ENCODE measurements at regions not wholly inside any gene's neighbourhood (a gene's known extent, or its start where the extent isn't known, plus 50 kb on each side); places are given as distances from the start of the nearest gene placed in this dataset.
"Not testable (repeated sequence)": the region's sequence is repeated elsewhere in the genome, so short reads cannot be mapped to it uniquely, and the experiment has no call there.

- H3K9ac ChIP-seq (ENCODE audit: low read length); H4K20me1 ChIP-seq (ENCODE audit: insufficient read depth); CTCF ChIA-PET; H3K4me3 ChIP-seq (replicated peaks in 1 of 2; ENCODE audit: low read depth in 1 of 2, low read length in 2 of 2); ATAC-seq; intact Hi-C loops (cut with micrococcal nuclease); H3K36me3 ChIP-seq (ENCODE audit: control insufficient read depth in 1 of 2, insufficient read depth in 2 of 2, low read length in 2 of 2); H3K79me2 ChIP-seq (ENCODE audit: insufficient read depth, low read length); H3K4me2 ChIP-seq (ENCODE audit: low read length); H3K27ac ChIP-seq (ENCODE audit: low read depth, low read length); DNase-seq (ENCODE audit: low read depth, low spot score); POLR2A ChIA-PET; BruUV-seq (replicated peaks); H3K27me3 ChIP-seq (ENCODE audit: insufficient read depth, low read length); H2AFZ ChIP-seq (ENCODE audit: low read depth, low read length, poor library complexity, severe bottlenecking); RAD21 ChIA-PET (ENCODE audit: low non-redundant PET in 1 of 2, low total read pairs in 2 of 2, uncharacterized antibody in 2 of 2, unreplicated experiment in 2 of 2); H3K4me1 ChIP-seq (ENCODE audit: control insufficient read depth in 1 of 2, insufficient read depth in 2 of 2, low read length in 2 of 2); H3K9me2 ChIP-seq (ENCODE audit: insufficient read depth): not testable (repeated sequence)
- H3K9me3 ChIP-seq (ENCODE audit: control insufficient read depth in 1 of 2, insufficient read depth in 1 of 2, low read depth in 1 of 2, low read length in 2 of 2) = peaks cover 10 to 40% of the 10 kb centered on the region in 2 experiments; a peak in 2 of 4 replicates
Measured at GRCh38 chr18:5830902-5831301, 64.4 kb downstream of the TMEM200C start.

GRCh38 chr18:5828913-5829312 lies 66.4 kb downstream of the TMEM200C start:
- peaks cover 6 to 46% of the 10 kb centered on the region in 2 experiments; a peak in 2 of 4 replicates for H3K9me3 ChIP-seq (ENCODE audit: control insufficient read depth in 1 of 2, insufficient read depth in 1 of 2, low read depth in 1 of 2, low read length in 2 of 2)
- POLR2A ChIA-PET = no interaction called here
- no peaks in the 10 kb centered on the region for H3K79me2 ChIP-seq (ENCODE audit: insufficient read depth, low read length)
- CTCF ChIA-PET = no interaction called here
- no peak overlapping the region for H3K4me3 ChIP-seq (replicated peaks in 1 of 2; ENCODE audit: low read depth in 1 of 2, low read length in 2 of 2)
- H3K36me3 ChIP-seq (ENCODE audit: control insufficient read depth in 1 of 2, insufficient read depth in 2 of 2, low read length in 2 of 2) = no peaks in the 10 kb centered on the region
- H3K9me2 ChIP-seq (ENCODE audit: insufficient read depth) = no peaks in the 10 kb centered on the region
- no peak for TF ChIP-seq ZBTB33 (IDR thresholded peaks at IDR 0.05; ENCODE audit: extremely low read depth, insufficient replicate concordance, low read length)
- TF ChIP-seq POLR2A (IDR thresholded peaks at IDR 0.05; ENCODE audit: borderline replicate concordance, extremely low read depth, insufficient read depth, insufficient read length) = no peak
- no peak for TF ChIP-seq SP1 (IDR thresholded peaks at IDR 0.05; ENCODE audit: low read depth)
- no peak for TF ChIP-seq ZFX (IDR thresholded peaks at IDR 0.05)
- no peak for TF ChIP-seq ZNF274 (IDR thresholded peaks at IDR 0.05; ENCODE audit: low read depth, low read length)
- TF ChIP-seq SIN3A (IDR thresholded peaks at IDR 0.05; ENCODE audit: low read depth) = no peak
- TF ChIP-seq POLR2AphosphoS5 (IDR thresholded peaks at IDR 0.05; ENCODE audit: low read depth, low read length) = no peak
- no peak for TF ChIP-seq CBX3 (IDR thresholded peaks at IDR 0.05; ENCODE audit: low read depth)
- no peak for TF ChIP-seq RAD21 (IDR thresholded peaks at IDR 0.05; ENCODE audit: low read depth)
- no peak for TF ChIP-seq YY1 (IDR thresholded peaks at IDR 0.05; ENCODE audit: extremely low read depth, insufficient replicate concordance, low read depth, low read length)
- TF ChIP-seq TCF7L2 (IDR thresholded peaks at IDR 0.05; ENCODE audit: borderline replicate concordance, extremely low read depth, insufficient read depth, insufficient read length) = no peak
- no peak for TF ChIP-seq ELF1 (IDR thresholded peaks at IDR 0.05; ENCODE audit: borderline replicate concordance, low read depth)
- TF ChIP-seq JUND (IDR thresholded peaks at IDR 0.05) = no peak
- TF ChIP-seq ATF3 (IDR thresholded peaks at IDR 0.05) = no peak
- no peak for TF ChIP-seq FOSL1 (IDR thresholded peaks at IDR 0.05; ENCODE audit: low read depth)
- no peak for TF ChIP-seq MAX (IDR thresholded peaks at IDR 0.05)
- no peak for TF ChIP-seq CTCF (IDR thresholded peaks at IDR 0.05 in 2 of 3, conservative IDR thresholded peaks at IDR 0.05 in 1 of 3; ENCODE audit: borderline replicate concordance in 1 of 3, insufficient read depth in 1 of 3, low read depth in 2 of 3, low read length in 2 of 3)
- ATAC-seq (no peak), DNase-seq (ENCODE audit: low read depth, low spot score) (no peak)
- H2AFZ ChIP-seq (ENCODE audit: low read depth, low read length, poor library complexity, severe bottlenecking) = no peak overlapping the region
- intact Hi-C loops (cut with micrococcal nuclease) = no loop called here
- H3K27ac ChIP-seq (ENCODE audit: low read depth, low read length) = no peak overlapping the region
- H3K27me3 ChIP-seq (ENCODE audit: insufficient read depth, low read length) = no peaks in the 10 kb centered on the region
- H4K20me1 ChIP-seq (ENCODE audit: insufficient read depth) = no peaks in the 10 kb centered on the region
- no peak overlapping the region for H3K9ac ChIP-seq (ENCODE audit: low read length)
- BruUV-seq (replicated peaks) = no TSS peak
- RAD21 ChIA-PET (ENCODE audit: low non-redundant PET in 1 of 2, low total read pairs in 2 of 2, uncharacterized antibody in 2 of 2, unreplicated experiment in 2 of 2) = no interaction called here
- no peak overlapping the region for H3K4me2 ChIP-seq (ENCODE audit: low read length)
- H3K4me1 ChIP-seq (ENCODE audit: control insufficient read depth in 1 of 2, insufficient read depth in 2 of 2, low read length in 2 of 2) = no peaks in the 10 kb centered on the region
